ENCODE measurements at regions not wholly inside any gene's neighbourhood (a gene's known extent, or its start where the extent isn't known, plus 50 kb on each side); places are given as distances from the start of the nearest gene placed in this dataset.

DNA sequence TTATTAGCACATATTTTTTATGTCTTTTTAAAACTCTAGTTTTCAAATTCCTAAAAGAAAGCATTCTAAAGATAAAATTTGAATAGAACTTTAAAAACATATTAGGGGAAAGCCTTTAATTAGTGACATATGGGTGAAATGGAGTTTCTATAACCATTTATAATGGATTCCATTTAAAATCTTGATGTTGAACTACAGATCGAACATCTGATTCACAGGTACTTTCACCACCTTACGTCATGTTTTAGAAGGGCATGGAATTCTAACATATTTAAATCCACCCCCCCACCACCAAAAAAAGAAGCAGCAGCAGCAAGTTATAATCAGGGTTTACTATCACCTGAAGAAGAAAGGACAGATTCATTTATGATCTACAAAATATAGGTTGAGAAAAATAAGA is 298.4 kb downstream of the SMOC2 start:
- ATAC-seq (replicated peaks in 6 of 8): no peak
- WGBS, 10 experiments: 50 to 100% (median 89%) methylated on average over 1 to 2 of the region's 2 CpGs; no CpG with 5 or more reads in 1 of the 10 experiments
- Histone ChIP-seq H3K4me3 (no peak overlapping the region), H3K27ac (no peak overlapping the region), H3K4me1 (replicated peaks in 1 of 2) (no peaks in the 10 kb centered on the region)
- in situ Hi-C loops (cut with MboI; ENCODE audit: low pct_unique_long_range_greater_than_20kb in 2 of 9, low sequenced_read_pairs in 9 of 9, unreplicated experiment in 9 of 9): no loop called here

DNA sequence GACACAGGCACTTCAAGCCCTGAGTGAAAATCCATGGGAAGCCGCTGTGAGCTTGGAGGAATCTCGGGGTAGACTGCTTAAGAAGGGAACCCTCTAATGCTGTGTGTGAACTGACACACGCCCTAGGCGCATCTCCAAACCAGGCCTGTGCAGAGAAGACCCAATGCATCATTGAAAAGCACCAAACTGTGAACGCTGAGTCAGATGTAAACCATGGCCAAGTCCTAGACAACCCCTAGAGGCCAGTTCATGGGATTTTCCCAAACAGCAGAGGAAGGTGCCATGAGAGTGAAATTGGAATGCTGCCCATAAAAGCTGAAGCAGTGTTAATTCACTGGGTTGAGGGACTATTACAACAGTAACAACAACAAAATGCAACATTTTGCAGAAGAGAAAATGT is 296.5 kb downstream of the SMOC2 start:
- ATAC-seq (replicated peaks in 6 of 8): no peak
- WGBS, 10 experiments: 20 to 100% (median 78%) methylated on average over 2 to 5 of the region's 5 CpGs; no CpG with 5 or more reads in 4 of the 10 experiments
- in situ Hi-C loops (cut with MboI; ENCODE audit: low pct_unique_long_range_greater_than_20kb in 2 of 9, low sequenced_read_pairs in 9 of 9, unreplicated experiment in 9 of 9): no loop called here

DNA sequence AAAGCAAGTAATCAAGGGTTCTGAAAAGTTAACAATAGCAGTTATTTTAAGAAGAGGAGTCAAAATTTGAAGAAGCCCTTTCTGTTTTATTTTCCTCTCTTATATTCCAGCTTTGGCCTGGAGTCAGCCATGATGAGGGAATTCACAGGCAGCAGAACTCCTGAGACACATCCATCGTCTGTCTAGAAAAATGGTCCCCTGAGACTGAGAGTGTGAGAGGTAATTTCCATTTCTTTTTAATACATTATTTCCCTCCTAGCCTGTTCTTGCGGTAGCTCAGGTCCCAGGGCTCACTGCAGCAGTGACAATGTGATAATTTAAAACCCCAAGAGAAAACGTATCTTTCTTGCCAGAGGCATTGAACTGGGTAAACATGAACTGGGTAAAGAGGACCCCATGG is 296.0 kb downstream of the SMOC2 start:
- Histone ChIP-seq H3K4me3 (no peak overlapping the region), H3K27ac (no peak overlapping the region), H3K4me1 (replicated peaks in 1 of 2) (no peaks in the 10 kb centered on the region)
- ATAC-seq (replicated peaks in 6 of 8): peak in 4 of 8 experiments; percentile 31 to 79 (median 55)
- WGBS, 10 experiments: 0 to 73% (median 40%) methylated on average over 2 to 3 of the region's 3 CpGs; no CpG with 5 or more reads in 3 of the 10 experiments
- in situ Hi-C loops (cut with MboI; ENCODE audit: low pct_unique_long_range_greater_than_20kb in 2 of 9, low sequenced_read_pairs in 9 of 9, unreplicated experiment in 9 of 9): no loop called here

More for the DNA sequence above, 296.5 kb downstream of the SMOC2 start:
- no peak overlapping the region for H3K4me3 ChIP-seq
- H3K27ac ChIP-seq: no peak overlapping the region
- no peaks in the 10 kb centered on the region for H3K4me1 ChIP-seq (replicated peaks in 1 of 2)

DNA sequence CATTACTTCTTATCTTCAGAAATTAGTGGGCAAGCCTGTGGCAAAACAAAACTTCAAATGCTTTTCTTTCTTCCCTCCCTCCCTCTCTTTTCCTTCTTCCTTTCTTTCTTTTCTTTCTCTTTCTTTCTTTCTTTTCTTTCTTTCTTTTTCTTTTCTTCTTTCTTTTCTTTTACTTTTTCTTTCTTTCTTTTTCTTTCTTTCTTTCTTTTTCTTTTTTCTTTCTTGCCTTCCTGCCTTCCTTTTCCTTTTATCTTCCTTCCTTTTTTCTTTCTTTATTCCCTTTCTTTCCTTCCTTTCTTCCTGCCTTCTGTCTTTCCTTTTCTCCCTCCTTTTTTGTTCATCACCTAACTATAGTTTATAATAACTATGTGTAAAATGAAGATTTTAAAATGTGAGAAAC is 295.1 kb downstream of the SMOC2 start:
- in situ Hi-C loops (cut with MboI; ENCODE audit: low pct_unique_long_range_greater_than_20kb in 2 of 9, low sequenced_read_pairs in 9 of 9, unreplicated experiment in 9 of 9): no loop called here

DNA sequence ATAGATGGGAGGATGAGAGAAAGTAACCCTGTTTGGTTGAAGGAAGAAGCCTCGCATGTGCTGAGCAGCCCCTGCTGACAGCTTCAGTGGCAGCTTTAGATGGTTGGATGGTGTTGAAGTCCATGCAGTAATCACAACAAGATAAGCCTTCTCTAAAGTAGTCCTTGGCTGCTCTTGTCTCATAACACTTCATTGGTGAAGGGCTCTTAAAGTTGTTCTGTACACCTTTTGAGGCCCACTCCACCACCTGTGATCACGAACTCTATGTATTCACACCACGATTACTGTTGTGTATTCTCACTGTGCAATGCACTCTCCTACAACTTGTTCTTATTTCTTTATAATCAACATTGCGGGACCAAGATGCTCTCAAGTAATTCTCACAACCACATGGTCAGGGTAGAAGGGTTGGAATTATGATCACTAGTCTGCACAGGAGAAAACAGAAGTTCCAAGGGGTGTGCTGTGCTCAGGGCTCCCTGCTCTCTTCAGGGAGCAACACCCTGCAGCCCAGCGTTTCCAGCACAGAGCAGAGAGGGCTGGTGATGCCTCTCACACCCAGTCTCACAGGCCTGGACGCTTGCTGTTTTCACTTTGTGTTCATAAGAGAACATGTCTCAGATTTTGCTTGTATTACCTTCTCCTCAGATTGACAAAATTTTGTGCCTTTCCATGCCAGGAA is 294.4 kb downstream of the SMOC2 start:
- WGBS, 10 experiments: 0 to 100% (median 55%) methylated on average over 1 to 6 of the region's 6 CpGs
- Histone ChIP-seq H3K4me1 (replicated peaks in 1 of 2) (no peaks in the 10 kb centered on the region), H3K4me3 (no peak overlapping the region), H3K27ac (no peak overlapping the region)
- in situ Hi-C loops (cut with MboI; ENCODE audit: low pct_unique_long_range_greater_than_20kb in 2 of 9, low sequenced_read_pairs in 9 of 9, unreplicated experiment in 9 of 9): no loop called here
- ATAC-seq (replicated peaks in 6 of 8): no peak

More for the DNA sequence above, 295.1 kb downstream of the SMOC2 start:
- no peaks in the 10 kb centered on the region for H3K4me1 ChIP-seq (replicated peaks in 1 of 2)
- no peak for ATAC-seq (replicated peaks in 6 of 8)
- no peak overlapping the region for H3K4me3 ChIP-seq
- no peak overlapping the region for H3K27ac ChIP-seq

DNA sequence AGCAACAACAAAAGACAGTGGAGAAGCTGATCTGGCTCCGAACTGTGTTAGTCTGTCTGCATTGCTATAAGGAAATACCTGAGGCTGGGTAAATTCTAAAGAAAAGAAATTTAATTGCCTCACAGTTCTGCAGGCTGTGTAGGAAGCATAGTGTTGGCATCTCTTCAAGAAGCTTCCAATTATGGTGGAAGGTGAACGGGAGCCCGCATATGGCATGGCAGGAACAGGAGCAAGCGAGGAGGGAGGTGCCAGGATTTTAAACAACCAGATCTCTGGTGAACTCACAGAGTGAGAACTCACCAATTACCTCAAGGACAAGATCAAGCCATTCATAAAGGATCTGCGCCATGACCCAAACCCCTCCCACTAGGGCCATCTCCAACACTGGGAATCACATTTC is 293.5 kb downstream of the SMOC2 start:
- no peaks in the 10 kb centered on the region for H3K4me1 ChIP-seq (replicated peaks in 1 of 2)
- no peak overlapping the region for H3K27ac ChIP-seq
- H3K4me3 ChIP-seq: no peak overlapping the region
- WGBS, 10 experiments: 0 to 100% (median 86%) methylated on average over 1 to 5 of the region's 5 CpGs
- in situ Hi-C loops (cut with MboI; ENCODE audit: low pct_unique_long_range_greater_than_20kb in 2 of 9, low sequenced_read_pairs in 9 of 9, unreplicated experiment in 9 of 9): no loop called here
- ATAC-seq (replicated peaks in 6 of 8): no peak

DNA sequence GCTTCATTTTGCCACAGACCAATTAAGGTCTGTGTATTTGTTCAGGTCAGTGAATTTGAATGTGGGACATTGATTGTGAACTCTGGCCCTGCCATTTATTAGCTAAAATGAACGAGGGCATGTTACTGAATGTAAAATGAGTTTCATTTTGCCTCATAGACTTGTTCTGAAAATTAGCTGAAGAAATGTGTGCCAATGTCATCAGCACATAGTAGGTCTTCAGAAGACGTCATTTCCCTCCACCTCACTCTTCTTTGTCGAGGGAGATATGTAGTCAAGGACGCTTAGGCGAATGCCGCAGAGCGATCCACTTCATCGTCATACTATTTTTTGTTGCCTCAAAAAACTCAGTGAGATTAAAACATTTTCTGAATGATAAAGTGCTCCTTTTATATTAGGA is 291.7 kb downstream of the SMOC2 start:
- ATAC-seq (replicated peaks in 6 of 8): no peak
- Histone ChIP-seq H3K27ac (no peak overlapping the region), H3K4me3 (no peak overlapping the region), H3K4me1 (replicated peaks in 1 of 2) (no peaks in the 10 kb centered on the region)
- WGBS, 10 experiments: 46 to 89% (median 69%) methylated on average over 2 to 8 of the region's 8 CpGs
- in situ Hi-C loops (cut with MboI; ENCODE audit: low pct_unique_long_range_greater_than_20kb in 2 of 9, low sequenced_read_pairs in 9 of 9, unreplicated experiment in 9 of 9): no loop called here

DNA sequence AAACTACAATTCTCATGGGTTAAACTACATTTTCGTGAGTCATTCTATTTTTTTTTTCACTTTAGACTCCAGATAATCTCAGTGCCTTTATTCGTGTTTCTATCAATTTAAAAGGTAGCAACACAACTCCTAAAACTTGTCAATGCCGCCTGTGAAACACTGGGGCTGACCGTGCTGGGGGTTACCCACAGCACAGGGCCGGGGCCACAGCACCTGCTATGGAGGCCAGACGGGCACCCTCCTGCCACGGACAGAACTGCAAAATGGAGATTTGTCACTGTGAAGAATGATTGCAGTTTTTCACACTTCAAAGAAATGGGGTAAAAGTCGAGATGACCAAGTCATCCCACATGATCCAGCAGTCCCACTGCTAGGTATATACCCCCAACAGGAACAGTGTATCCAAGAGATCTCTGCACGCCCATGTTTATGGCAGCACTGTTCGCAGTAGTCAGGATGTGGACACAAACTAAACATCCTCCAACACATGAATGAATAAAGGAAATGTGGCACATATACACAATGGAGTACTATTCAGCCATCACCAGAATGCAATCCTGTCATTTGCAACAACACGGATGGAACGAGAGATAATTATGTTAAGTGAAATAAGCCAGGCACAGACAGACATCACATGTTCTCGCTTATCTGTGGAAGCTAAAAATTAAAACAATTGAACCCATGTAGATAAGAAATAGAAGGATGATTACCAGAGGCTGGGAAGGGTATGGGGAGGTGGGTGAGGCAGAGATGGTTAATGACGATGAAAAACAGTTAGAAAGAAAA is 290.1 kb downstream of the SMOC2 start:
- H3K4me3 ChIP-seq: no peak overlapping the region
- in situ Hi-C loops (cut with MboI; ENCODE audit: low pct_unique_long_range_greater_than_20kb in 2 of 9, low sequenced_read_pairs in 9 of 9, unreplicated experiment in 9 of 9): no loop called here
- no peak for ATAC-seq (replicated peaks in 6 of 8)
- no peak overlapping the region for H3K27ac ChIP-seq
- H3K4me1 ChIP-seq (replicated peaks in 1 of 2): peaks cover 4% of the 10 kb centered on the region in 2 donors
- WGBS, 10 experiments: 34 to 93% (median 82%) methylated on average over 3 to 14 of the region's 14 CpGs

DNA sequence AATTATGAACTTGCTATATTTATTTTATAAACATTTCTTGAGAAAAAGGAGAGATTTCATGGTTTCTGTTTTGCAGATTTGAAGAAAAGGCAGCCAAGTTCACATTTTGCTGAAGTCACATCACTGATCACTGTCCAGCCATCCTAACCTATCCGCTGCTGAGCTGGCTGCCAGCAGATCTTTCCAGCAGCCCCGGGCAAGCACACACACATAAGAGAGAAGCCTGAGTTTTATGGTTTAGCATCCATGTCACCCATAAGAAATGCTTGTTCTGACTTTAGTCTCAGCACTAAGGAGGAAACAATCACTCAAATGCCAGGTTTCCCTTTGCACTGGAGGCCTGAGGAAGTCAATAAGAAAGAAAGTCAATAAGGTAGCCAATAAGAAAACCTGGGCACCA is 287.1 kb downstream of the SMOC2 start:
- ATAC-seq (replicated peaks in 6 of 8): no peak
- WGBS, 10 experiments: 0 to 100% (median 96%) methylated on average over 1 to 2 of the region's 2 CpGs; no CpG with 5 or more reads in 6 of the 10 experiments
- Histone ChIP-seq H3K4me3 (no peak overlapping the region), H3K27ac (no peak overlapping the region), H3K4me1 (replicated peaks in 1 of 2) (peaks cover 15 to 19% of the 10 kb centered on the region in 2 donors)
- in situ Hi-C loops (cut with MboI; ENCODE audit: low pct_unique_long_range_greater_than_20kb in 2 of 9, low sequenced_read_pairs in 9 of 9, unreplicated experiment in 9 of 9): no loop called here

DNA sequence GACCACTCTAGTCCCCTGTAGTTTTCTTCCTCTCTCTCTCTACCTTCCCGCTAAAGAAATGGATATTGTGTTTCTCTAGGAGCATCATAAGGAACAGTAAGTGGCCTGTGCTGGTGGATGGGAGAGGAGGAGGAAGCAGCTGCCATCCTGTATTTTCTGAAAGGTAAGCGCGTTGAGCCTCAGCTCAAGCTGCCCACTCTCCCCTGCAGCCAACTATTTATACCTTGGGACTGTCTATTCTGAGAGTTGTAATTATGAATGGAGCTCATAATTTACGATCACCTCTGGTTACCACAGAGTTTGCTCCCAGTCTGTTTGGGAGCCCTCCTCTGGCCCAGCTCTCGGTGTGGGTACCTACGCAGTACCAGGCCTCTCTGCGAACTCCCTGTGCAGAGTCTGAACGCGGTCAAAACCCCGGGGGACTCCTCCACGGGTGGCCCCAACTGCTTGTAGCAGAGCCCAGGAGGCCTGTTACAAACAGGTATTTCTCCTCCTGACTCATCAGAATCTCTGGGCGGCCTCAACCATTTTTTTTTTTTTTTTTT is 285.4 kb downstream of the SMOC2 start:
- Histone ChIP-seq H3K4me1 (replicated peaks in 1 of 2) (peaks cover 15 to 19% of the 10 kb centered on the region in 2 donors), H3K4me3 (no peak overlapping the region), H3K27ac (no peak overlapping the region)
- WGBS, 10 experiments: 31 to 100% (median 89%) methylated on average over 2 to 7 of the region's 12 CpGs
- peak in 5 of 8 experiments; percentile 24 to 62 (median 39) for ATAC-seq (replicated peaks in 6 of 8)
- in situ Hi-C loops (cut with MboI; ENCODE audit: low pct_unique_long_range_greater_than_20kb in 2 of 9, low sequenced_read_pairs in 9 of 9, unreplicated experiment in 9 of 9): no loop called here

DNA sequence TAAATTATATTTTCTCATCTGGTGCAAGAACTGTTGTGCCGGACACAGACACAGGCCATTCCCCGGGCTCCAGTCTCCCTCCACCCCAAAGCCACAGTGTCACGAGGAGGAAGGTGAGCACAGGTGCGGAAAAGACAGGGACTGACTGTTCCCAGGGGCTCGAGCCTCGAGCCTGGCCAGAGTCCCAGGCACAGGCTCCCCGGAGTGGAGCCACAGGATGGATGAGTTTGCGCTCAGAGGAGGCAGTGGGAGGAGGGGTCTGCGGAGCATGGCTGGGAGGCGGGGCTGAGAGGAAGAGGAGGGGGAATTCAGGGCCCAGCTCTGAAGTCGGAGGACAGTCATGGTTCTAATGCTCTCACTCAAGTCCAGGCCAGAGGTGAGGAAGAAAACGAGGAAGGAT is 284.8 kb downstream of the SMOC2 start:
- in situ Hi-C loops (cut with MboI; ENCODE audit: low pct_unique_long_range_greater_than_20kb in 2 of 9, low sequenced_read_pairs in 9 of 9, unreplicated experiment in 9 of 9): no loop called here
- ATAC-seq (replicated peaks in 6 of 8): peak in 5 of 8 experiments; percentile 25 to 56 (median 50)
- Histone ChIP-seq H3K27ac (no peak overlapping the region), H3K4me1 (replicated peaks in 1 of 2) (peaks cover 15 to 19% of the 10 kb centered on the region in 2 donors), H3K4me3 (no peak overlapping the region)
- WGBS, 10 experiments: 0 to 74% (median 45%) methylated on average over 1 to 5 of the region's 12 CpGs; no CpG with 5 or more reads in 2 of the 10 experiments

DNA sequence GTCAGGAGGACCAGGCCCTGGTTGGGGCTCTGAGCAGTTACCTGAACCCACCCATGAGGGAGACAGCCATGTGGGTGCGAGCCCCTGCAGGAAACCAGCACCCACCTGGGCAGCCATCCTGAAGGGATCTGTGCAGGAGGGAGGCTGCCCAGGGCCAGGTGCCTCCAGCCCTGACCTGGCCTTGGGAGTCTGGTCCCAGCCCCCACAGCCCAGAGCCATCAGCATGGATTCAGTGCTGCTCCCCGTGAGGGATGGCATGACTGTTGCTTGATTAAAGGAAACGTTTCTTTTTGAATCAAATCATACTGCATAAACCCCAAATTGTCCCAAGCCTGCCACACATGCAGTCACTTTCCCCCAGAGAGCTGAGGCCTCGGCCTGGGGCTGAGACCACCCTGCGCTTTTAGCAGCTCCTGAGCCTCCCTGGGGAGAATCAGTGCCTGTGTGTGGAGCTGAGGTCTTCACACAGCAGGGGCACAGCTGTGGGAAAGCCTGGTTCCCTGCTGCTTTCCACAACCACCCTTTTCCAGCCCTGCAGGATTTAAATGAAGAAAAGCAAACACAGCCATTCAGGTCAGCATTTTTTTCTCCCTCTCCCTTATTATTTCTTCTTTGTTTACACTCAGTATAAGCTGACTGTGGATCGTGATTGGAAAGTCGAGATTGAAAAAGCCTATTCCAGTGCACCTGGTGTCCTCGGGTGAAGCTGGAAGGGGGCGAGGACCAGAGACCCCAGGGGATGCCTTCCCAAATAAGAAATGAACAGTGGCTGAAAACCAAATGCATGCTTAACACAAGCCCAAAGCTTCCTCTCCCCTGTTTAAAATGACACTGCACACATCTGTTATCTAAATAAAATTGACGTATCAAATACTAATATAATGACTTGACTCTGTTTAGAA is 283.9 kb downstream of the SMOC2 start:
- no peak overlapping the region for H3K4me3 ChIP-seq
- in situ Hi-C loops (cut with MboI; ENCODE audit: low pct_unique_long_range_greater_than_20kb in 2 of 9, low sequenced_read_pairs in 9 of 9, unreplicated experiment in 9 of 9): no loop called here
- peak in 5 of 8 experiments; percentile 74 to 83 (median 80) for ATAC-seq (replicated peaks in 6 of 8)
- H3K4me1 ChIP-seq (replicated peaks in 1 of 2): peaks cover 15 to 19% of the 10 kb centered on the region in 2 donors
- 8 to 89% (median 56%) methylated on average over 3 to 8 of the region's 10 CpGs; no CpG with 5 or more reads in 2 of the 10 experiments for WGBS, 10 experiments
- H3K27ac ChIP-seq: peak overlapping the region; percentile 12 to 27

Data from motor neuron (in vitro differentiated cells).